Tibial nerve (tissue), 4 donors: ENCODE measurements at regions not wholly inside any gene's neighbourhood (a gene's known extent, or its start where the extent isn't known, plus 50 kb on each side); places are given as distances from the start of the nearest gene placed in this dataset.

Source experiments
- DNase-seq, 2 donors: peaks; one replicate each; pipeline ENCODE4 v3.0.0-alpha.2; 2019; ENCODE audit warnings: low spot score in 2 of 2
- H3K27ac ChIP-seq, 4 donors: fragments of 200-600 bp; sonication (generic) in 3 of 4; one replicate each; pipeline ENCODE4 v1.5.1; 2017 to 2019; ENCODE audit warnings: mild to moderate bottlenecking in 1 of 4
- H3K27me3 ChIP-seq, 2 donors: fragments of 200-600 bp; sonication (generic) in 1 of 2; one replicate each; pipeline versions ENCODE4 v1.5.1 to v1.6.0; 2017 to 2019
- H3K36me3 ChIP-seq, 3 donors: fragments of 200-600 bp; sonication (generic); one replicate each; pipeline ENCODE4 v1.5.1; 2018 to 2019
- H3K4me1 ChIP-seq, 4 donors: fragments of 200-600 bp; sonication (generic) in 3 of 4; one replicate each; pipeline ENCODE4 v1.5.1; 2017 to 2019
- H3K4me3 ChIP-seq, 4 donors: fragments of 200-600 bp; sonication (generic) in 3 of 4; one replicate each; pipeline ENCODE4 v1.5.1; 2017 to 2019; ENCODE audit warnings: mild to moderate bottlenecking in 1 of 4, moderate library complexity in 1 of 4
- H3K9me3 ChIP-seq, 4 donors: fragments of 200-600 bp; sonication (generic) in 3 of 4; one replicate each; pipeline ENCODE4 v1.5.1; 2017 to 2019
- CTCF ChIP-seq, 5 experiments: fragments of 200-600 bp in 3 of 5; fragments of 450-650 bp in 2 of 5; sonication (generic) in 3 of 5; IDR thresholded peaks; one replicate each; pipeline ENCODE4 v1.5.1; 2016 to 2019; ENCODE audit warnings: antibody characterized with exemption in 5 of 5, mild to moderate bottlenecking in 3 of 5, moderate library complexity in 2 of 5
- EP300 ChIP-seq, 2 donors: sonication (generic); formaldehyde crosslinking; IDR thresholded peaks; one replicate each; pipeline ENCODE4 v1.6.1; 2017; ENCODE audit warnings: antibody characterized with exemption in 2 of 2, mild to moderate bottlenecking in 1 of 2
- POLR2A ChIP-seq, 2 donors: fragments of 450-650 bp; IDR thresholded peaks; one replicate each; pipeline ENCODE4 v1.6.1; 2017; ENCODE audit warnings: antibody characterized with exemption in 2 of 2, mild to moderate bottlenecking in 2 of 2, moderate library complexity in 2 of 2
- WGBS, 2 donors: methylation state at CpG; one replicate each; pipeline ENCODE4 v1.1.5; 2018; 5-methylcytosine and 5-hydroxymethylcytosine counted together

- Histone ChIP-seq H3K27me3 (no peaks in the 10 kb centered on the region), H3K4me3 (no peak overlapping the region), H3K9me3 (no peaks in the 10 kb centered on the region), H3K27ac (no peak overlapping the region), H3K36me3 (no peaks in the 10 kb centered on the region), H3K4me1 (no peaks in the 10 kb centered on the region)
- 88 to 96% methylated on average over 4 of the region's 4 CpGs for WGBS, 2 donors
- TF ChIP-seq EP300 (IDR thresholded peaks at IDR 0.05) = no peak
- TF ChIP-seq CTCF (IDR thresholded peaks at IDR 0.05) = no peak
- TF ChIP-seq POLR2A (IDR thresholded peaks at IDR 0.05) = no peak
- DNase-seq = no peak
Measured at GRCh38 chr16:66049865-66050264, 316.6 kb upstream of the CDH5 start.

- Histone ChIP-seq H3K36me3 (no peaks in the 10 kb centered on the region), H3K4me3 (no peak overlapping the region), H3K4me1 (no peaks in the 10 kb centered on the region), H3K27me3 (no peaks in the 10 kb centered on the region), H3K9me3 (no peaks in the 10 kb centered on the region), H3K27ac (no peak overlapping the region)
- DNase-seq = no peak
- TF ChIP-seq CTCF (IDR thresholded peaks at IDR 0.05) = no peak
- no peak for TF ChIP-seq POLR2A (IDR thresholded peaks at IDR 0.05)
- TF ChIP-seq EP300 (IDR thresholded peaks at IDR 0.05) = no peak
- WGBS, 2 donors = 92 to 96% methylated on average over 1 of the region's 1 CpG
Measured at GRCh38 chr16:66045626-66046025, 320.9 kb upstream of the CDH5 start.

- Histone ChIP-seq H3K27me3 (no peaks in the 10 kb centered on the region), H3K36me3 (no peaks in the 10 kb centered on the region), H3K4me1 (no peaks in the 10 kb centered on the region), H3K4me3 (no peak overlapping the region), H3K27ac (no peak overlapping the region), H3K9me3 (no peaks in the 10 kb centered on the region)
- WGBS, 2 donors = 68 to 87% methylated on average over 2 of the region's 2 CpGs
- no peak for DNase-seq
- TF ChIP-seq POLR2A (IDR thresholded peaks at IDR 0.05) = no peak
- no peak for TF ChIP-seq EP300 (IDR thresholded peaks at IDR 0.05)
- TF ChIP-seq CTCF (IDR thresholded peaks at IDR 0.05) = no peak
Measured at GRCh38 chr16:66044556-66044955, 321.9 kb upstream of the CDH5 start.

- H3K27me3 ChIP-seq = no peaks in the 10 kb centered on the region
- no peaks in the 10 kb centered on the region for H3K4me1 ChIP-seq
- WGBS, 2 donors = 70 to 88% methylated on average over 3 of the region's 3 CpGs
- H3K27ac ChIP-seq = no peak overlapping the region
- DNase-seq = no peak
- no peaks in the 10 kb centered on the region for H3K9me3 ChIP-seq
- TF ChIP-seq EP300 (IDR thresholded peaks at IDR 0.05) (no peak), CTCF (IDR thresholded peaks at IDR 0.05) (no peak), POLR2A (IDR thresholded peaks at IDR 0.05) (no peak)
- no peak overlapping the region for H3K4me3 ChIP-seq
- H3K36me3 ChIP-seq = no peaks in the 10 kb centered on the region
Measured at GRCh38 chr16:66044089-66044488, 322.4 kb upstream of the CDH5 start.

GRCh38 chr16:66043326-66043725 lies 323.2 kb upstream of the CDH5 start:
- no peak for DNase-seq
- Histone ChIP-seq H3K36me3 (no peaks in the 10 kb centered on the region), H3K9me3 (no peaks in the 10 kb centered on the region), H3K4me1 (no peaks in the 10 kb centered on the region), H3K27me3 (no peaks in the 10 kb centered on the region), H3K4me3 (no peak overlapping the region), H3K27ac (no peak overlapping the region)
- no peak for TF ChIP-seq CTCF (IDR thresholded peaks at IDR 0.05)
